B cell (primary cell): ENCODE measurements at regions not wholly inside any gene's neighbourhood (a gene's known extent, or its start where the extent isn't known, plus 50 kb on each side); places are given as distances from the start of the nearest gene placed in this dataset.

Source experiments
- ATAC-seq: fragments of 200-7000 bp; cut with Tn5 transposase; one replicate; pipeline ENCODE4 v1.10.0; 2021; ENCODE audit warnings: low read depth, mild to moderate bottlenecking, moderate number of reproducible peaks, moderate library complexity
- CTCF ChIA-PET: fragments of 350-600 bp; sonication (Branson Sonifier 250); formaldehyde crosslinking; loops from one replicate; lab custom pipeline; 2021; ENCODE audit warnings: antibody characterized with exemption, inconsistent platforms; lab: Charles Lee
- POLR2A ChIA-PET: fragments of 350-600 bp; sonication (Branson Sonifier 250); formaldehyde crosslinking; loops from one replicate; lab custom pipeline; 2021; ENCODE audit warnings: antibody characterized with exemption; lab: Charles Lee
- DNase-seq: peaks from one replicate; pipeline ENCODE4 v3.0.0; 2013
- H2AFZ ChIP-seq: 2 replicates; pipeline ENCODE4 v1.6.1; 2012; ENCODE audit warnings: mild to moderate bottlenecking, low read depth, low read length; ENCODE audit not compliant: insufficient read depth, poor library complexity, severe bottlenecking
- H3K27ac ChIP-seq, 2 donors: 1 replicate in 1 of 2; 2 replicates in 1 of 2; pipeline ENCODE4 v1.5.1; 2012 to 2013; ENCODE audit warnings: low read length in 2 of 2, mild to moderate bottlenecking in 2 of 2, moderate library complexity in 1 of 2
- H3K27me3 ChIP-seq, 4 experiments: fragments of 200-600 bp in 1 of 4; sonication (generic) in 1 of 4; replicated peaks in 1 of 4; 1 replicate in 2 of 4; 2 replicates in 2 of 4; pipeline versions ENCODE4 v1.6.1 to v1.7.0; 2013 to 2016; ENCODE audit warnings: low read length in 3 of 4, mild to moderate bottlenecking in 2 of 4, mixed read lengths in 1 of 4, moderate library complexity in 1 of 4; ENCODE audit not compliant: insufficient read depth in 4 of 4, control insufficient read depth in 3 of 4; ENCODE audit errors: control extremely low read depth in 1 of 4
- H3K36me3 ChIP-seq, 2 experiments: replicated peaks in 1 of 2; 1 replicate in 1 of 2; 2 replicates in 1 of 2; pipeline versions ENCODE4 v1.6.1 to v1.7.1; 2013; ENCODE audit warnings: low read length in 1 of 2; ENCODE audit not compliant: insufficient read depth in 2 of 2, control insufficient read depth in 1 of 2; ENCODE audit errors: control extremely low read depth in 1 of 2, extremely low read depth in 1 of 2
- H3K4me1 ChIP-seq, 2 donors: fragments of 200-600 bp in 1 of 2; sonication (generic) in 1 of 2; 1 replicate in 1 of 2; 2 replicates in 1 of 2; pipeline versions ENCODE4 v1.5.1 to v1.6.1; 2013 to 2017; ENCODE audit warnings: low read length in 2 of 2; ENCODE audit not compliant: control insufficient read depth in 2 of 2, insufficient read depth in 2 of 2
- H3K4me2 ChIP-seq: replicated peaks from 2 replicates; pipeline ENCODE3; 2012; ENCODE audit warnings: mild to moderate bottlenecking, low read depth, low read length; ENCODE audit not compliant: poor library complexity, severe bottlenecking
- H3K4me3 ChIP-seq, 5 experiments: fragments of 200-600 bp in 1 of 5; sonication (generic) in 1 of 5; 1 replicate in 3 of 5; 2 replicates in 2 of 5; pipeline versions ENCODE4 v1.5.1 to v1.7.0; 2011 to 2016; ENCODE audit warnings: low read length in 4 of 5, mild to moderate bottlenecking in 4 of 5, low read depth in 2 of 5, control low read depth in 1 of 5, moderate library complexity in 1 of 5; ENCODE audit not compliant: insufficient read depth in 1 of 5; ENCODE audit errors: control extremely low read depth in 1 of 5, extremely low read depth in 1 of 5
- H3K79me2 ChIP-seq: fragments of 200-600 bp; sonication (generic); one replicate; pipeline ENCODE4 v1.6.0; 2016; ENCODE audit warnings: low read length; ENCODE audit not compliant: control insufficient read depth, insufficient read depth
- H3K9ac ChIP-seq: fragments of 200-600 bp; sonication (generic); 2 replicates; pipeline ENCODE4 v1.6.1; 2017; ENCODE audit warnings: mild to moderate bottlenecking, low read length, moderate library complexity
- H3K9me3 ChIP-seq, 3 donors: one replicate each; pipeline versions ENCODE4 v1.6.1 to v1.7.1; 2013; ENCODE audit warnings: low read length in 2 of 3; ENCODE audit not compliant: control insufficient read depth in 2 of 3, insufficient read depth in 1 of 3; ENCODE audit errors: control extremely low read depth in 1 of 3
- H4K20me1 ChIP-seq: 2 replicates; pipeline ENCODE4 v1.6.0; 2012; ENCODE audit warnings: mild to moderate bottlenecking, low read length; ENCODE audit not compliant: insufficient read depth, control insufficient read depth, poor library complexity, severe bottlenecking
- H3K27ac Mint-ChIP-seq: one replicate; pipeline ENCODE4 v1.8.0; 2021; ENCODE audit warnings: mixed read lengths
- H3K27me3 Mint-ChIP-seq: one replicate; pipeline ENCODE4 v1.8.0; 2021; ENCODE audit warnings: mixed read lengths
- H3K4me1 Mint-ChIP-seq: one replicate; pipeline ENCODE4 v1.8.0; 2021; ENCODE audit warnings: mixed read lengths
- H3K4me3 Mint-ChIP-seq: one replicate; pipeline ENCODE4 v1.8.0; 2021; ENCODE audit warnings: mixed read lengths
- H3K9me3 Mint-ChIP-seq: one replicate; pipeline ENCODE4 v1.8.0; 2022; ENCODE audit warnings: mixed read lengths; ENCODE audit not compliant: insufficient read depth
- CTCF ChIP-seq: fragments of 200-600 bp; IDR thresholded peaks from one replicate; pipeline ENCODE4 v1.8.0; 2022; ENCODE audit warnings: antibody characterized with exemption, mild to moderate bottlenecking
- EZH2 ChIP-seq: IDR thresholded peaks from 2 replicates; pipeline ENCODE4 v1.6.1; 2012; ENCODE audit warnings: borderline replicate concordance, low read depth, mild to moderate bottlenecking, moderate library complexity, low read length; ENCODE audit not compliant: insufficient read depth, poor library complexity, severe bottlenecking
- WGBS: methylation state at CpG from one replicate; pipeline ENCODE4 v1.1.5; 2013; ENCODE audit warnings: missing lambda C conversion rate; ENCODE audit not compliant: insufficient coverage; 5-methylcytosine and 5-hydroxymethylcytosine counted together
- intact Hi-C: fragments of 100-400 bp; cut with micrococcal nuclease; formaldehyde crosslinking; loops from one replicate; pipeline ENCODE4 v1.10.0; 2022

GRCh38 chr2:30323499-30323898 lies 92.2 kb downstream of the LBH start:
- H3K9me3 Mint-ChIP-seq: no peaks in the 10 kb centered on the region
- intact Hi-C loops: no loop called here
- peaks cover 38 to 48% of the 10 kb centered on the region in 2 donors for H3K4me1 ChIP-seq
- no peak overlapping the region for H3K4me3 ChIP-seq
- no peaks in the 10 kb centered on the region for H3K27me3 ChIP-seq
- peak overlapping the region; percentile 61 for H3K27ac Mint-ChIP-seq
- CTCF ChIA-PET: interaction anchor here (0.6 to 4.0 kb wide), 5 partner anchors 10 to 360 kb away, joined by 3 to 37 read pairs (median 3); no protein-coding TSS in a partner anchor
- WGBS: 80% methylated on average over 7 of the region's 7 CpGs
- ATAC-seq (no peak), DNase-seq (no peak)
- no peaks in the 10 kb centered on the region for H3K79me2 ChIP-seq
- H3K4me3 Mint-ChIP-seq: no peak overlapping the region
- no peak overlapping the region for H3K9ac ChIP-seq
- H3K36me3 ChIP-seq: no peaks in the 10 kb centered on the region
- H3K27me3 Mint-ChIP-seq: no peaks in the 10 kb centered on the region
- TF ChIP-seq EZH2 (no peak), CTCF (no peak)
- POLR2A ChIA-PET: interaction anchor here (0.6 to 1.6 kb wide), 3 partner anchors 19 to 91 kb away, joined by 4 to 6 read pairs (median 4); no protein-coding TSS in a partner anchor
- H4K20me1 ChIP-seq: no peaks in the 10 kb centered on the region
- peak overlapping the region; percentile 26 for H3K4me2 ChIP-seq
- H3K4me1 Mint-ChIP-seq: peaks cover 53% of the 10 kb centered on the region
- H3K27ac ChIP-seq: no peak overlapping the region
- H3K9me3 ChIP-seq: no peaks in the 10 kb centered on the region
- no peak overlapping the region for H2AFZ ChIP-seq

- Histone ChIP-seq H3K9me3 (no peaks in the 10 kb centered on the region), H3K9ac (no peak overlapping the region), H3K4me3 (no peak overlapping the region), H3K4me1 (peaks cover 38 to 48% of the 10 kb centered on the region in 2 donors), H3K4me2 (peak overlapping the region; percentile 26), H3K27me3 (no peaks in the 10 kb centered on the region), H3K27ac (peak overlapping the region; percentile 19 to 79), H3K79me2 (no peaks in the 10 kb centered on the region), H2AFZ (peak overlapping the region; percentile 37), H3K36me3 (no peaks in the 10 kb centered on the region), H4K20me1 (no peaks in the 10 kb centered on the region)
- no peak for TF ChIP-seq EZH2
- TF ChIP-seq CTCF: no peak
- no peak for DNase-seq
- ChIA-PET POLR2A (interaction anchor here (1.0 to 1.6 kb wide), 4 partner anchors 30 to 92 kb away, joined by 4 to 6 read pairs (median 5); no protein-coding TSS in a partner anchor), CTCF (interaction anchor here (0.6 to 4.0 kb wide), 7 partner anchors 11 to 359 kb away, joined by 3 to 37 read pairs (median 3); no protein-coding TSS in a partner anchor)
- ATAC-seq: no peak
- Mint-ChIP-seq H3K9me3 (no peaks in the 10 kb centered on the region), H3K27me3 (no peaks in the 10 kb centered on the region), H3K4me3 (peak overlapping the region; percentile 37), H3K4me1 (peaks cover 55% of the 10 kb centered on the region), H3K27ac (peak overlapping the region; percentile 98)
- intact Hi-C loops: no loop called here
- WGBS: 40% methylated on average over 1 of the region's 4 CpGs
Observed at GRCh38 chr2:30324245-30324908, 93.0 kb downstream of the LBH start.
